ENCODE measurements at regions not wholly inside any gene's neighbourhood (a gene's known extent, or its start where the extent isn't known, plus 50 kb on each side); places are given as distances from the start of the nearest gene placed in this dataset.
"Not testable (repeated sequence)": the region's sequence is repeated elsewhere in the genome, so short reads cannot be mapped to it uniquely, and the experiment has no call there.

DNA sequence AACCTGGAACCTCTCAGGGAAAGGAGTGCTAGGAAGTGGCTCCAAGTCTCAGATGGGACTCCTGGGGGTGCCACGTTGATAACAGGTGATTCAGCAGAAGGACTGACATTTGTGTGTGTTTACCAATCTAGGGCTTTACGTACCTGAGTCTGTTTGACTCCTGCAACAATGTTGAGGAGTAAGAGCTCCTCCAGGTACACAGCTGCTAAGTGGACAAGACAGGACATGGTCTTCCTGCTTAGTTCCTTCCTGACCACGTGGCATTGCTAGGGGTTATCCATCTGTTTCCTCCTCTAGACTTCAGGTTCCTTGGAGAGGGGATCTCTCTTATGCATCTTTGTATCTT lies 164.5 kb upstream of the SLC24A3 start:
- Mint-ChIP-seq H3K9me3 (no peaks in the 10 kb centered on the region), H3K27me3 (peaks cover 2% of the 10 kb centered on the region), H3K4me3 (no peak overlapping the region)

DNA sequence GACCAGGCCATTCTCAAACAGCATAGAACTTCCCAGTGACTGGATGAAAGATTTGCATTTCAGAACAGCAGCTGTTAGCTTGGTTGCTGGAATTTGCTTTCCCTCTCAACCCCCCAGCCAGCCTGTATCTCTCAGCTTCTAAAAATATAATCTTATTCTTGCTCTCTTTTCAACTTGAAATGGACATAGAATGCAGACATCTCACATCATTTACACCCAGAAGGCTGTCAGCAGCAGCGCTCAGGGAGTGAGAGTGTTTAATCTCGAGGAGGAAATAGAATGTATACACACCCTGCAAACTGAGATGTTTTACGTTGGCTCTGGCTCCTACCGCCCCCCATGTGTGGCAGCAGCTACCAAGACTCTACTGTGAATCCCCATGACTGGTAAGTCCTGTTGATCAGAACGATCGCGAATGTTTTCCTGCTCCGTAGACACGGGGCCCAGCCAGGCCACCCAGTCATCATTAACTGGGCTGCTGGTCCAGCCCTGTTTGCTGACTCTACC lies 163.4 kb upstream of the SLC24A3 start:
- TF ChIP-seq, protein P1, sequence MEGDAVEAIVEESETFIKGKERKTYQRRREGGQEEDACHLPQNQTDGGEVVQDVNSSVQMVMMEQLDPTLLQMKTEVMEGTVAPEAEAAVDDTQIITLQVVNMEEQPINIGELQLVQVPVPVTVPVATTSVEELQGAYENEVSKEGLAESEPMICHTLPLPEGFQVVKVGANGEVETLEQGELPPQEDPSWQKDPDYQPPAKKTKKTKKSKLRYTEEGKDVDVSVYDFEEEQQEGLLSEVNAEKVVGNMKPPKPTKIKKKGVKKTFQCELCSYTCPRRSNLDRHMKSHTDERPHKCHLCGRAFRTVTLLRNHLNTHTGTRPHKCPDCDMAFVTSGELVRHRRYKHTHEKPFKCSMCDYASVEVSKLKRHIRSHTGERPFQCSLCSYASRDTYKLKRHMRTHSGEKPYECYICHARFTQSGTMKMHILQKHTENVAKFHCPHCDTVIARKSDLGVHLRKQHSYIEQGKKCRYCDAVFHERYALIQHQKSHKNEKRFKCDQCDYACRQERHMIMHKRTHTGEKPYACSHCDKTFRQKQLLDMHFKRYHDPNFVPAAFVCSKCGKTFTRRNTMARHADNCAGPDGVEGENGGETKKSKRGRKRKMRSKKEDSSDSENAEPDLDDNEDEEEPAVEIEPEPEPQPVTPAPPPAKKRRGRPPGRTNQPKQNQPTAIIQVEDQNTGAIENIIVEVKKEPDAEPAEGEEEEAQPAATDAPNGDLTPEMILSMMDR (conservative IDR thresholded peaks at IDR 0.05), result no peak
- no peak for DNase-seq (ENCODE audit: extremely low spot score, unreplicated experiment)
- H3K9me3 Mint-ChIP-seq, result peaks cover 5% of the 10 kb centered on the region
- H3K27me3 Mint-ChIP-seq, result no peaks in the 10 kb centered on the region
- H3K4me3 Mint-ChIP-seq, result no peak overlapping the region
- H3K4me1 Mint-ChIP-seq (ENCODE audit: unreplicated experiment), result peaks cover 13% of the 10 kb centered on the region
- H3K27ac Mint-ChIP-seq, result peak overlapping the region; percentile 82
- H3K36me3 Mint-ChIP-seq, result no peaks in the 10 kb centered on the region

More for the DNA sequence above, 164.5 kb upstream of the SLC24A3 start:
- Mint-ChIP-seq H3K4me1 (ENCODE audit: unreplicated experiment) (peaks cover 13% of the 10 kb centered on the region), H3K27ac (peak overlapping the region; percentile 97), H3K36me3 (no peaks in the 10 kb centered on the region)
- no peak for DNase-seq (ENCODE audit: extremely low spot score, unreplicated experiment)
- TF ChIP-seq, protein P1 (conservative IDR thresholded peaks at IDR 0.05), result no peak

DNA sequence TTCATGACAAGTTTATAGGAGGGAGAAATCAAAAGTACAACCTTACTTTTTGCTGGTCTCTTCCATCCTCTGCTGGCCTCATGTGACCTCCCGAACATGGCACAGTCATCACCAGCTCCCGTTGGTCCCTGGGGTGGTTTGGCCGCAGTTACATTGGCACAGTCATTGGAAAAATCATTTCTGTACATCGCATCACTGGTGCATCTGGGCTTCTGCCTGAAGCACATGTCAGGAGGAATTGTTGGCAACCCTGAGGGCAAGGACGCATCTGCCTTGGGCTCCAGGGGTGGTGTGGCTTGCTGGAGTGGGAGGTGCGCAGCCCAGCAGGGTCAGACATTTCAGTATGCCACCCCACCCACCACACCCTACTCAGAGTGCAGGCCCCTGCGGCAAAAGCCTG lies 162.9 kb upstream of the SLC24A3 start:
- no peak overlapping the region for H3K4me3 Mint-ChIP-seq
- no peaks in the 10 kb centered on the region for H3K36me3 Mint-ChIP-seq
- peaks cover 5% of the 10 kb centered on the region for H3K9me3 Mint-ChIP-seq
- H3K4me1 Mint-ChIP-seq (ENCODE audit: unreplicated experiment), result peaks cover 13% of the 10 kb centered on the region
- DNase-seq (ENCODE audit: extremely low spot score, unreplicated experiment), result no peak
- H3K27ac Mint-ChIP-seq, result peak overlapping the region; percentile 82
- TF ChIP-seq, protein P1 (conservative IDR thresholded peaks at IDR 0.05), result no peak
- H3K27me3 Mint-ChIP-seq, result no peaks in the 10 kb centered on the region

DNA sequence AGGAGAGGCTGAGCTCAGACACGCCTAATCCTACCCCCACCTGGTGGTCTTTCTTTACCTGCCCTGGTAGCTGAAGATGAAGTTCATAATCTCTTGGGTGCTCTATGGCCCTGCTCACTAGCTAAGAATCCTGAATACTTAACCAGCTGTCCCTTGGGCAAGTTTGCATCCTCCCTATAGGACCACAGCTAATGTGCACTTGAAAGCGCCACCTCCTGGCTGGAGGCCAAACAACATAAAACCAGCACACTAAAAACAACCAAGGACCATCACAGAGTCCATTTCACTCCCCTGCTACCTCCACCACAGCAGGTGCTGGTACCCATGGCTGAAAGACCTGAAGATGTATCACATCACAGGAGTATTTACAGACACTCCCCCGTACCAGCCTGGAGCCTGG lies 155.5 kb upstream of the SLC24A3 start:
- Mint-ChIP-seq H3K36me3 (no peaks in the 10 kb centered on the region), H3K27me3 (no peaks in the 10 kb centered on the region), H3K9me3 (peaks cover 9% of the 10 kb centered on the region), H3K4me3 (no peak overlapping the region), H3K27ac (no peak overlapping the region), H3K4me1 (ENCODE audit: unreplicated experiment) (no peaks in the 10 kb centered on the region)
- DNase-seq (ENCODE audit: extremely low spot score, unreplicated experiment), result no peak
- TF ChIP-seq, protein P1 (conservative IDR thresholded peaks at IDR 0.05), result peak; percentile 32

DNA sequence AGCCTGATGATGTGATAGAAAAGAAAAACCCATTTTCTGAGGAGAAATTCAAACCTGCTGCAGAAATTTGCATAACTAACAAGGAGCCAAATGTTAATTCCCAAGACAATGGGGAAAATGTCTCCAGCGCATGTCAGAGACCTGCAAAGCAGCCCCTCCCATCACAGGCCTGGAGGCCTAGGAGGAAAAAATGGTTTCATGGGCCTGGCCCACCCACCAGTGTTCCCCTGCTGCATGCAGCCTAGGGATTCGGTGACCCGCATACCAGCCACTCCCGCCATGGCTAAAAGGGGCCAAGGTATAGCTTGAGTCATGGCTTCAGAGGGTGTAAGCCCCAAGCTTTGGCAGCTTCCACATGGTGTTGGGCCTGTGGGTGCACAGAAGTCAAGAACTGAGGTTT lies 147.7 kb upstream of the SLC24A3 start:
- H3K9me3 Mint-ChIP-seq, result peaks cover 13% of the 10 kb centered on the region
- DNase-seq (ENCODE audit: extremely low spot score, unreplicated experiment); H3K27ac Mint-ChIP-seq; H3K36me3 Mint-ChIP-seq; H3K4me3 Mint-ChIP-seq; H3K4me1 Mint-ChIP-seq (ENCODE audit: unreplicated experiment); H3K27me3 Mint-ChIP-seq: not testable (repeated sequence)

DNA sequence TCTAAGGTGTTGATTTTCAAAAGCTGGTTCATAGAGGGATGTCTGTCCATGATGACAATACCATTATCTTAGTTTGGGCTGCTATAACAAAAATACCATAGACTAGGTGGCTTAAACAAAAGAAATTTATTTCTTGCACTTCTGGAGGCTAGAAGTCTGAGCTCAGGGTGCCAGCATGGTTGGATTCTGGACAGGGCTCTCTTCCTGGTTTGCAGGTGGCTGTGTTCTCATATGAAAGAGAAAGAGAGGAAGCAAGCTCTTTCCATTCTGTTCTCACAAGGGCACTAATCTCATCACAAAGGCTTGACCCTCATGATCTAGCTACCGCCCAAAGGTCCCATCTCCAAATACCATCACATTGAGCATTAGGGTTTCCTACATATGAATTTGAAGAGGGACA lies 144.5 kb upstream of the SLC24A3 start:
- Mint-ChIP-seq H3K27ac (no peak overlapping the region), H3K4me3 (no peak overlapping the region), H3K36me3 (no peaks in the 10 kb centered on the region), H3K27me3 (peaks cover 10% of the 10 kb centered on the region), H3K4me1 (ENCODE audit: unreplicated experiment) (no peaks in the 10 kb centered on the region), H3K9me3 (peaks cover 12% of the 10 kb centered on the region)
- DNase-seq (ENCODE audit: extremely low spot score, unreplicated experiment), result no peak
- TF ChIP-seq, protein P1 (conservative IDR thresholded peaks at IDR 0.05), result no peak
